COLO668 (cell line): ENCODE measurements at regions not wholly inside any gene's neighbourhood (a gene's known extent, or its start where the extent isn't known, plus 50 kb on each side); places are given as distances from the start of the nearest gene placed in this dataset.

ENCODE experiments used
- DNase-seq: peaks from one replicate; lab custom pipeline; 2025; ENCODE audit not compliant: unreplicated experiment; lab: John Stamatoyannopoulos, UW

DNA sequence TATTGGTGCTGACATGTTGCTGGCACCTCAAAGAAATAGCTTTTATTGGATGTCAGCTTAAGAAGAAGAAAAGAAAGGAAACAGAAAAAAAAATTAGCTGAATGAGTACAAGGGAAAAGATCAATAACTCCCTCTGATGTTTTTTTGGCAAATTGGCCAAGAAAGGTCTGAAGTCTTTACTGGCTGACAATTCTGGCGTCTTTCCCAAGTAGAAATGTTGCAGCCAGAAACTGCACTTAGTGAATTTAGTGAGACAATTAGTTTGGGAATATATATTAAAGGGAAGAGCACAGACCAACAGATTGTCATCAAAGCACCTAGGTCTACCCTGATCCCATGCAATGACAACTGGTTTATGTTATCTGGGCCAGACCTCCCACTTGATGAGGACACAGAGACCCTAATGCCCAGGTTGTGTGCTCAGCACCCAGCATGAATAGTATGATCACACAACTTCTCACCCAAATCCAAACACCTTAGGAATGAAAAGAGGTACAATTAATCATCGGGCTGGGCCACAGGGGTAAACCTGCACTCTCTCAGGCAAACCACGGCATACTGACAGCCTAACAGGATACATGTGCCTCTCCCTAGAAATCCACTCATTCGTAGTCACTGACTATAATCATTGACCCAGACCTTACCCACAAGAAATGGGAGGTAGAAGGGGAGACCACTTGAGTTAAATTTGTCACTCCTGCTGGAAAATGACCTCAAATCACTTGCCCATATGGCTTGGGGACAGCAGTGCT is 612.3 kb upstream of the ARID1B start:
- no peak for DNase-seq

GRCh38 chr6:156163311-156163710 is 613.9 kb upstream of the ARID1B start:
- no peak for DNase-seq

DNA sequence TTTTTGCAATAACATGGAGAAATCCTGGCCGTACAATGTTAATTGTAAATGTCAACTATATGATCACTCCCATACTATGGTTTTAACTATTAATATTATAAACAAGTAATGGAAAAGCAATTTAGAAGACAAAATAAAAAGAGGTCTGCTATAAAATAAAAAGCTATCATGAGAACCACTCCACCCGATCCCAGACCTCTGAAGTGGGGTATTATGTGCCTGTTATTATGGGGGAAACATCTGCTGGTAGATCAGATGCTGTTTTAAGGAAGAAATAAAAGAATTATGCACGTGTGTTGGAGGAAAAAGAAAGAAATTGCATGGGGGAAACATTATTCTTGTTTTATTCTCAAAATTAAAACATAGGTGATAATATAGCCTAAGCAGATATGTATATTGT is 615.7 kb upstream of the ARID1B start:
- DNase-seq = no peak

DNA sequence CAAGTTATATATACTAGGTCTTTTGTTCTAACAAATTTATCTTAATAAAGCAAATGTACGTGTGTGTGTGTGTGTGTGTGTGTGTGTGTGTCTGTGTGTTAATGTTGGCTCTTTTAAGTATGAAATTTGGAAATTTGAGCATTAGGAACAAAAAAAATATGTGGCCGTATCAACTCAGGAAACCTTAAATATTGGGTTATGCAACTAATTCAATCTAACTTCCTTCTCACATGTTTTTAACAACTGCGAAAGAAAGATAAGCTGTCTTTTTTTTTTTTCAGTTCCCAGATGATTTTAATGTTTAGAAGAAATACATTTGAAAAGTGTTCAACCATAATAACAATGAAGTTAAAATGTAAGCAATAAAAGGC is 616.4 kb upstream of the ARID1B start:
- DNase-seq = no peak

GRCh38 chr6:156160007-156160794 is 617.0 kb upstream of the ARID1B start:
- no peak for DNase-seq

DNA sequence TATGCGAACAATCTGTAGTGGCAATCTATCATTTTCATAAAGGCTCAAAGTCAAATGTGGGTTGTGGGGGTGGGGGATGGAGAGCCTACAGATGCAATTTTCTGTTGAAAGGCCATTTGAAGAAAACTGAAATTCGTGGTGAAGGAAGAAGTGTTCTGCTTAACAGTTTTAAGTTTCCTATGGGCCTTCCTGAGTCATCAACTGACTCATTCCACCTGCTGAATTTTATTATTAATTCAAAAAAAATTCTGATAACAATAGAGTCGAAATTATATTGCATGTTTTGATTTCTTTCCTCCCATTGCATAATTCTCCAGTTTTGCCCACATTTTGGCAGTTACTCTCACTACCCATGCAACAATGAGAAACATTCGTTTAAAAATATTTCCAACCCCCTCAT is 622.3 kb upstream of the ARID1B start:
- DNase-seq = no peak

GRCh38 chr6:156150391-156150790 is 626.8 kb upstream of the ARID1B start:
- DNase-seq = no peak

DNA sequence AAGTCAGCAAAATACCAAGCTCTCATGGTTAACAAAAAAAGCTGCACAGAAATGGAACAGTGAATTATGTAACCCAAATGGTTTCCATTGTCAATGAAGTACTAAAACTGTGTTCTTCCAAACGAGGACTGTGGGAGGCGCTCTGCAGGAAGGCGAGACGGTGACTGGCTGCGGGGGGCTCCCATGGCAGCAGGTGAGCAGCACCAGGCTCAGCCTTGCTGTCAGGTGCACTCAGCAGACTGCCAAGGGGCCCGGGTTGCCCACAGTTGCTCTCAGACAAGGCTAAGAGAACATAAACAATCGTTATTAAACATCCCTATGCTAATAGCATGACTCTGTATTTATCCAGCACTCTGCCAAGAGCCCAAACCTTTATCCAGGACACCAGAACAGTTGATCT is 630.3 kb upstream of the ARID1B start:
- DNase-seq = no peak

DNA sequence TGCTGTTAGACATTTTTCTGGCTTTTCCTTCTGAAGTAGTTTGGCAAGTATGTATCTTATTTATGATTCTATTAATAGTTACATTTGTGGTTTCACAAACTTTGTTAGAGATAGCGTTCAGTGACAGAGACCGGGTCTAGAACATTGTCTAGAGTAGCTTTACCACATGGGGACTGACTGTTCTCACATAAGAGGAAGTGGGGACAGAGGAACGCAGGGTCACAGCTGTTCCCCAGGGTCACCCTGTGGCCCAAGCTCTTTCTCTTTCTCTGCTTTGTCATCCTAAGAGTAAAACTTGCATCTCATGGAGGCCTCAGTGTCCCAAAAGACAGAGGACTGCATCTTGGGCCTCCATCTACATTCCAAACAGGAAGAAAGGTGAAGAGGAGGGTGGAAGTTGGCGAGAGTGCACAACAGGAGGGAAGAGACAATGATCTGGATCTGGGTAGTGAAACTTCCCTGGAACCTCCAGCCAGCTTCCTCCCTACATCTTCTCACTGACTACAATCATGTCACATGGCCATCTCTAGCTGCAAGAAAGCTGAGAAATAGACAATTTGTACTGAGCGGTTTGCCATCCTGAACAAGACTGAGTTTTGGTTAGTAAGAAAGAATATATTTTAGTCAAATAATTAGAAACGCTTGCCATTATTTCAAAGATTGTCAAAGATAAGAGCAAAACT is 645.8 kb upstream of the ARID1B start:
- no peak for DNase-seq

GRCh38 chr6:156126535-156126934 is 650.6 kb upstream of the ARID1B start:
- no peak for DNase-seq

DNA sequence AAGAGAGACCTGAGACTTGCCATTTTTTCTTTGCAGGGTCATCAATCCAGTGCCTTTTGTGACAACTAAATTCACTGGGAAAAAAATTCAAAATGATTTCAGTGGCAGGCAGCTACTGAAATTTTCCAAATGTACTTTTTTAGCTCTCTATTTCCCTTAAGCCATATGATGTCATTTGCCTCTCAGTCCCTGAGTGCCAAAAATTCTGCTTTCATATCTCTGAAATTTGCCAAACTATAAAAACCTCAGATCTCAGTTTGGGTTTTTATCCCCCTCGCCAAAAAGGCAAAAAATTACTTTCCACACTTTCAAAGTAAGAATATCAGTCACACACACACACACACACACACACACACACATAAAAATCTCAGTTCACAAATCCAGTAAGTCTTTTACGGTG is 651.3 kb upstream of the ARID1B start:
- DNase-seq = no peak

DNA sequence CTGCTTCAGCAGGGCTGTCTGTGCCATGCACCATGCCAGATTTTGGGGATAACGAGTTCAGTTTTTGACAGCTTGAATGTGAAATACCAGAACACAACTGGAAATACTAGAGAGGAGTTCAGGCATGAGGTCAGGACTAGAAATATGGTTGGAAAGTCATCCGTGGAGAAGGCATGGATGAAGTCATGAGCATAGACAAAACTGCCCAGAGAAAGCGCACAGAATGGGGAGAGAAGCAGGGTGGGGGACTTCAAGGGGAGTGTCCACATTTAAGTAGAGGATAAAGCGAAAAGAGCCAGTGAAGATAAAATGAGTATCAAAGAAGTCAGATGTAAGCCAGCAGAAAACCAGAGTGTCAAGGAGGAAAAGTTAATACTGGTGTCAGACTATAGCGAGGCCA is 653.4 kb upstream of the ARID1B start:
- no peak for DNase-seq

DNA sequence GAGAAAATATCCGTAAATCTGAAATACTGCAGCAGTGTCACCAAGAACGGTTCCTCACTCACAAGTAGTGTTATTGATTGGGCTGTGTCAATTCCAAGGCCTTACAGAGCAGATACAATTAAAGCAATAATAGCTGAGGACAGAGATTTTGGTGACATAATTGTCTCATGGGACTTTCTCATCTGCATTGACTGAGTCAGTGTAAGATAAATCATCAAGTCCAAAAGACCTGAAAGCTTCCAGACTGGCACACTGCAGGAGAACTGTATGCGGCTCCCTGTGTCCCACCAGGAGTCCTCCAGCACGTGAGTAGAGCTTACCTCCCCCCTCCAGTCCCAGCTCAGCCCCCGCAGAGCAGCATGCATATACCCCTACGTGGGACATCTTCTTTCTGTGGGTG is 655.2 kb upstream of the ARID1B start:
- no peak for DNase-seq

DNA sequence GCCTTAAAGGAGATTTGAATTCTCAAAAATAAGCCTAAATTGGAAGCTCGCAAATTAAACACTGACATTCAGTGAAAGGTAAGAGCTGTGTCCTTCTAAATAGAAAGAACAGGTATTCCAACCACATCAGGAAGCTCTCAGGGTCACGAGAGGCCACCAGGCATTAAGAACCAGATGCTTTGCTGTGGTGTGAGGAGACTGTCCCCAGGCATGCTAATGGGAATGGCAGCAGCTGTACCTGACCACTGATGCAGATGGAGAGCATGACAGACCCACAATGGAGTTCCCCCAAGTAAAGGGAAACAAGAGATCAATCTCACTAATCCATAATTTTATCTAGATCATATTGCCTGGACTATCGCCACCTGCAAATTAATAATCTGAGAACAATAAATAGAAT is 658.9 kb upstream of the NOX3 start:
- DNase-seq = no peak

- DNase-seq = no peak
These were observed 658.0 kb upstream of the NOX3 start for GRCh38 chr6:156113631-156114030.

DNA sequence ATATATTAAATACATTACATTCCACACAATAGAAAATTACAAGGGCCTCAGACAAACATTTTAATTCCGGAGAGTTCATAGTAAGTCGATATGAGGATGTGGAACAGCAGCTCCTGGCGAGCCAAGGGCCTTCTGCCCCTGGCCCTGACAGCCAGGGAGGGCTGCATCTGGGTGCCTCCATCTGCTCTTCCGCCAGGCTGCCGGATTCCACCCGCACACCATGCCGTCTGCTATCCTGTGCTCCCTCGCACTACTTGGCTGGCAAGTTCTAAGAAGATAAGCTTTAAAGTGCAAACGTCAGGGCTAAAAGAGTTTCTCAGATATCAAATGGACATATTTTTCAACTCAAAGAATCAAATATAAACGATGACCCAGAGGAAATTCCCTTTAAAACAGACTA is 656.3 kb upstream of the NOX3 start:
- DNase-seq = no peak

DNA sequence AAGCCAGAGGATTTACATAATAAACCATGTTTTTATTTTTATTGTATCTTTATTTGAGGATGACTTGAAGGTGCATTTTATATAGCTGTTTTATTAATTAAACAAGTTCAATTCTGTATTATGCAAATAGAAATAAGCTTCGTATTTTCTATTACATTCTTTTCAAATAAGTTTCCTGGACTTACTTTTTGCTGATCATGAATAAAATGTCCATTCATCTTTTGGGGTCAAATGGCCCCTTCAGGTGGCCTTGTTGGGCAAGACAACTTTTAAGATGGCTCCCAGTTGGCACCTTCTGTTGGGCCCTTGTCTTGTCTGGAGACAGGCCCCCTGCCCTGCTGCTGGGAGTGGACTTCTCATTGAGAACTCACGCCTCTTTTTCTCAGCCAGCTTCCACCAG is 654.6 kb upstream of the NOX3 start:
- no peak for DNase-seq

- no peak for DNase-seq
These were observed 654.1 kb upstream of the NOX3 start for GRCh38 chr6:156109713-156110112.

DNA sequence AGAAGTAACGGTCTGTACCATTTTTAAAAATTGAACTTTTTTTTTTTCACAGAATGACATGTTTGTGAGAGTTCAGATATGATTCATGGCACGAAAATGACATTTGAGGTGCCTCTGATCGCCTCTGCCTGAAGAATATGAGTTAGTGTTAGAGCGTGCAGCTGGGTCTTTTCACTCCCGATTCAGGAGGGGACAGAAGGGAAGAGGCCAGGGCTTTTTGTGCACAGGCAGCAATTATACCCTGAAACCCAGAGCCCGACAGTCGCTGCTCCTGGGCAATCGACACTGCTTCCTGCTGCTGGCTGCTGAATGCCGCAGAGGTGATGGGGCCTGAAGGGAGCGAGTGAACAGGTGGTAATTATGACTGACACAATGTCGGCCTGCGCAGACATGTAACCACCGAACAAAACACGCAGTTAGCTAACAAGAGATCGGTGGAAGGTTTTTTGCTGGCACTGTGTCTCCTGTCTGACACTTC is 652.0 kb upstream of the NOX3 start:
- no peak for DNase-seq

- DNase-seq = no peak
These were observed 646.5 kb upstream of the NOX3 start for GRCh38 chr6:156102129-156102528.

GRCh38 chr6:156098839-156099238 is 643.2 kb upstream of the NOX3 start:
- no peak for DNase-seq

GRCh38 chr6:156087487-156087886 is 631.8 kb upstream of the NOX3 start:
- DNase-seq = no peak
